ENCODE measurements at regions not wholly inside any gene's neighbourhood (a gene's known extent, or its start where the extent isn't known, plus 50 kb on each side); places are given as distances from the start of the nearest gene placed in this dataset.

DNA sequence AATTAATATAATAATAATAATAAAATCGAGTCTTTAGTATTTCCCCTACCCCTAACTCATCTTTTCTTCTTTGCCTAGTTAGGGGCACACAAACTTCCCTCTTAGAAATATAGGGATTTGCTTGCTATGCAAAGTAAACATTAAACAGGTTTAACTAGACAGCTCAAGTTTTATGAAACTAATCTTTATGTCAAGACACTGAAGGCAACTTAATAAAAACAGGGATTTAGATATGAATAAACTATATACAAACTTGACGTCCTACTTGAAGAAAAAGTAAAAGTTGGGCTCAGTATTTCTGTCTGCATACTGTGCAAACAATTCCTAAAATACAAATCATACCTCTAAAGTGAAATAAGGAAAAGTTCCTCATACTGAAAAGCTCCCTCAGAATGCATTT is 52.1 kb upstream of the CAV2 start:
- Histone ChIP-seq H3K27ac (no peak overlapping the region), H3K36me3 (ENCODE audit: insufficient read depth) (no peaks in the 10 kb centered on the region), H3K27me3 (ENCODE audit: insufficient read depth, low read depth) (no peaks in the 10 kb centered on the region), H2AFZ (ENCODE audit: low read depth) (no peak overlapping the region), H3K4me3 (IDR thresholded peaks at IDR 0.05; ENCODE audit: insufficient read depth, low read depth, low read length) (no peak overlapping the region), H3K4me1 (ENCODE audit: low read depth, poor library complexity, severe bottlenecking) (no peaks in the 10 kb centered on the region), H4K20me1 (ENCODE audit: insufficient read depth) (no peaks in the 10 kb centered on the region), H3K9ac (no peak overlapping the region), H3K4me2 (no peak overlapping the region), H3K79me2 (ENCODE audit: insufficient read depth, low read depth) (no peaks in the 10 kb centered on the region)
- TF ChIP-seq, protein P1, sequence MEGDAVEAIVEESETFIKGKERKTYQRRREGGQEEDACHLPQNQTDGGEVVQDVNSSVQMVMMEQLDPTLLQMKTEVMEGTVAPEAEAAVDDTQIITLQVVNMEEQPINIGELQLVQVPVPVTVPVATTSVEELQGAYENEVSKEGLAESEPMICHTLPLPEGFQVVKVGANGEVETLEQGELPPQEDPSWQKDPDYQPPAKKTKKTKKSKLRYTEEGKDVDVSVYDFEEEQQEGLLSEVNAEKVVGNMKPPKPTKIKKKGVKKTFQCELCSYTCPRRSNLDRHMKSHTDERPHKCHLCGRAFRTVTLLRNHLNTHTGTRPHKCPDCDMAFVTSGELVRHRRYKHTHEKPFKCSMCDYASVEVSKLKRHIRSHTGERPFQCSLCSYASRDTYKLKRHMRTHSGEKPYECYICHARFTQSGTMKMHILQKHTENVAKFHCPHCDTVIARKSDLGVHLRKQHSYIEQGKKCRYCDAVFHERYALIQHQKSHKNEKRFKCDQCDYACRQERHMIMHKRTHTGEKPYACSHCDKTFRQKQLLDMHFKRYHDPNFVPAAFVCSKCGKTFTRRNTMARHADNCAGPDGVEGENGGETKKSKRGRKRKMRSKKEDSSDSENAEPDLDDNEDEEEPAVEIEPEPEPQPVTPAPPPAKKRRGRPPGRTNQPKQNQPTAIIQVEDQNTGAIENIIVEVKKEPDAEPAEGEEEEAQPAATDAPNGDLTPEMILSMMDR (conservative IDR thresholded peaks at IDR 0.05; ENCODE audit: low read depth, low read length) = no peak

DNA sequence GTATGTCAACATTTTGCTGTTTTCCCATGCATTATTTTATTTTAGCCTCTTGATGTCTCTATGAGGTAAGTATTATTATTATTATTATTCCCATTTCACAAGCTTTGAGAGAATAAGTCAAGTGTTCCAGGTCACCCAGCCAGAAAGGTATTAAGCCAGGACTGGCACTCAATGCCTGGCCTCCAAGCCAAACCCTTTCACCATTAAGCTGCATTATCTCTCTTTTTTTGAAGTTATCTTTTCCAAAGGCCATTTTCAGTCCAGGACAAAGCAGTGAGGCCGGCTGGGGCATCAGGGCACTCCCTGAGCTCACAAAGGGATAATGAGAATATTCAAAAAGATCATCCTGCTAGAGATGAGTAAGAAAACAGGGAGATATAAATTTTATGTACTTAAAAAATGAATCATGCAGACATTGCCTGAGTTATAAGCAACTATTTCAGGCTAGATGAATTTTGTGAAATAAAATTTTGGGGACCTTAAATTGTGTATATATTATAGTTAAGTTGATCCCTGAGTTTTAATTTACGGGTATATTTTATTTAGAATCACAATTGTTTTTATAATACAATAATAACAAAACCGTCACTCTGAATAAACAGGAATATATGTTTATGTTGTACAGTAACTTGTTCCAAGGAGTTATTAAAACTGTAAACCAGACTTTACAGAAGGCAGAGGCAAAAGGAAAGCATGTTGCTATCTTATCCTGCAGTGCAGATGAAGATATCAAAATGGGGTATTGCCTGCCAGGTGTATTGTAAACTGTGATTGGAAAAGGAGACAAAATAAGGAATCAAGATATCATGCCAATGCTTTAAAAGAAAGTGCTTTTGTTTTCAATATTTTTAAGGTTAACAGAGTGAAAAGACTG is 51.3 kb upstream of the CAV2 start:
- Histone ChIP-seq H3K79me2 (ENCODE audit: insufficient read depth, low read depth) (no peaks in the 10 kb centered on the region), H4K20me1 (ENCODE audit: insufficient read depth) (no peaks in the 10 kb centered on the region), H3K4me3 (IDR thresholded peaks at IDR 0.05; ENCODE audit: insufficient read depth, low read depth, low read length) (no peak overlapping the region), H3K27me3 (ENCODE audit: insufficient read depth, low read depth) (no peaks in the 10 kb centered on the region), H3K36me3 (ENCODE audit: insufficient read depth) (no peaks in the 10 kb centered on the region), H3K9ac (no peak overlapping the region), H3K27ac (no peak overlapping the region), H3K4me1 (ENCODE audit: low read depth, poor library complexity, severe bottlenecking) (no peaks in the 10 kb centered on the region), H3K4me2 (no peak overlapping the region), H2AFZ (ENCODE audit: low read depth) (no peak overlapping the region)
- TF ChIP-seq, protein P1 (conservative IDR thresholded peaks at IDR 0.05; ENCODE audit: low read depth, low read length) = no peak

DNA sequence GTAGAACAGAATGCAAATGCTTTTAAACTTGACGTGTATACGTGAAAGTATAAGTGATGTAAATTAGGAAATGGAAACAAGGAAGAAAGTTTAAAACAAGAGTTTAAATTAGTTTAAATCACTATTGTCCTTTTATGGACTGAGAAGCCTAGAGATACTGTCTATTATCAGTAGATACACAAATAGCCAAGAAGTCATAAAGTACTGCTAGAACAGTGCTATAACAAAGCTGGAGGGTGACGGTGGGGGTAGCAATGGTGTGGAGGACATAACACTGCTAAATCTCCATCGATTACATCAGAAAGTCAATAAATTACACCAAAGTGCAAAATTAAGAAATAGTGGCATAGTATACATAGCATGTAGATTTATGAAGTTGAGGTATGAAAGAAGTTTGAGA is 50.1 kb upstream of the CAV2 start:
- Histone ChIP-seq H2AFZ (ENCODE audit: low read depth) (no peak overlapping the region), H3K4me2 (no peak overlapping the region), H3K4me1 (ENCODE audit: low read depth, poor library complexity, severe bottlenecking) (no peaks in the 10 kb centered on the region), H3K79me2 (ENCODE audit: insufficient read depth, low read depth) (no peaks in the 10 kb centered on the region), H3K9ac (no peak overlapping the region), H3K27me3 (ENCODE audit: insufficient read depth, low read depth) (no peaks in the 10 kb centered on the region), H3K4me3 (IDR thresholded peaks at IDR 0.05; ENCODE audit: insufficient read depth, low read depth, low read length) (no peak overlapping the region), H4K20me1 (ENCODE audit: insufficient read depth) (no peaks in the 10 kb centered on the region), H3K27ac (no peak overlapping the region), H3K36me3 (ENCODE audit: insufficient read depth) (no peaks in the 10 kb centered on the region)
- TF ChIP-seq, protein P1 (conservative IDR thresholded peaks at IDR 0.05; ENCODE audit: low read depth, low read length) = no peak
